Left kidney (tissue), 1 donor: ENCODE measurements at regions not wholly inside any gene's neighbourhood (a gene's known extent, or its start where the extent isn't known, plus 50 kb on each side); places are given as distances from the start of the nearest gene placed in this dataset.

ENCODE experiments used
- DNase-seq: peaks from one replicate; pipeline ENCODE4 v3.0.0-alpha.2; 2013

GRCh38 chr15:26376243-26376642 lies 396.6 kb downstream of the GABRB3 start:
- no peak for DNase-seq

- DNase-seq: no peak
Measured at GRCh38 chr15:26374806-26375205, 398.1 kb downstream of the GABRB3 start.

- DNase-seq: no peak
Measured at GRCh38 chr15:26372706-26373105, 400.2 kb downstream of the GABRB3 start.

- DNase-seq: no peak
Measured at GRCh38 chr15:26365077-26365476, 407.8 kb downstream of the GABRB3 start.

DNA sequence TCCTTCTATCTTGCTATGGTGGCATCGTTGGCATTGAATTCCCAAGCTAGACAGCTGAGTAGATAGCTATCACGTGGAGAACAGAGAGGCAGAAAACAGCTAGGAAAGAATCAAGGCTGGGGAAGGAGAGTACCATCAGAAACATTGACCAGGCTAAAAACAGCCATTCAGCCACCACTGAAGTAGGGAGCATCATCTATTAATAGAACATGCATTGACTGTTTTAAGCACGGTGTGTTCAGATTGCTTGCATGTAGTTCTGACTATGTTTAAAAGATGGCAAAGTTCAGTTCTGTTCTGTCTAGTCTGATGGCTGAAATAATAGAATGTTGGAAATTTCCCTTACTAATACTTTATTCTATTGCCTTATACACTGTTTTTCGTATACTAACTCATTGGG lies 413.0 kb downstream of the GABRB3 start:
- DNase-seq: no peak

DNA sequence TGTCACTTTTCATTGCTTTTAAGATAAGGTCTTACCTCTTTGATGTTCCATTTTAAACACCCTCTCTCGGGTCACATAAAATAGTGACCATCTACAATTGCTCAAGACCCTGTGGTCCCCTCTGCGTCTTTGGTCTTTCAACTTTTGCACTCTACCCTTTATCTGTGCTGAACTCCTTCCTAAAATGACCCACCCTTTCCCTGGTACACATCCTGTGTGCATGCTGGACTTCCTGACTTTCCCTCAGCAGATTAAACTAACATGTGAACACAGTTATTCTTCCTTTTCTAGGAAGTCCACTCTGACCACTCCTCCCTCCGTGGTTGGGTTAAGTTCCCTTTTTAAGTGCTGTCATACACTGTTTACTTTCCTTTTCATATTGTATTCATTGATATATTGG lies 414.2 kb downstream of the GABRB3 start:
- DNase-seq: no peak

DNA sequence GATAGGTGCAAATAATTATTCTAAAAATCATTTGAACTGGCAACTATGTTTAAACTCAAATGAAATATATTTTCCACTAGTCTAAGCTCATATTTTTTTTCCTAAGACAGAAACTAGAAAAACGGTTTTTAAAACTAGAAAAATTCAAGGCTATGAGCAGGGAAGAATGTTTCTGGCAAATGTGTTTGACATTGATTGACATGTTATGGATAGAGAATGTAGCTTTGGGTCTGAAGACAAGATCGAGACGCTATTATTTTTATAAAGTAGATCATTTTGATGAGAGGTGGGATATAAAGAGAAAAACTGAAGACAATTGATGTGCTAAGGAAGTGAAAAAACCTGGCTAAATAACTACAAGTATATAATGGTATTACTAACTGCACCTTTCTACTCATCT lies 415.2 kb downstream of the GABRB3 start:
- no peak for DNase-seq

DNA sequence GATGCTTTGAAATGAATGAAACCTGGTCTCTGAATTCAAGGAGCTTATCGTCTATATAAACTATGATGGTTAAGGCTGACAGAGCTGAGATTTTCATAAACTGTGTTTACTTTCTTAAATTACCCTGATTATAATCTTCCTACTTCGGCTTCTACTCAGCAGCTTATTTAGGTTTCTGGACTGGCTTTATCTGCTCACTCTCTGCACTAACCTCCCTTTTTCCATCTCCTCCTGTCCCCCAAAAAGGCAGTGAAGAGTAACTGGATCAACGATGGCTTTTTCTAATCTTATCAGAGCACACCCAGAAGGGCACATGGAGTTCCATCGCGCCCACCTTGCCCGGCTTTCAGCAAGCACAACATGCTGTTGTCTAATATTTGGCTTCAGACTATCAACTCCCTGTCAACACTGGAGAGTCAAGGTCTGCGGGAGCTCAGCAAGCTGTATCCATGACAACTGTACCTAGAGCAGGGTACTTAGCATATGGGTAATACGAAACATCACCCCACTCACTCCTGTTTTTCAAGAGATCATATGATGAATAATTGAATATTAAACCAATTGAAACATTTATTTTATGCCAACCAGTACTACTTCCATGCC lies 417.3 kb downstream of the GABRB3 start:
- DNase-seq: no peak

GRCh38 chr15:26352909-26353308 lies 420.0 kb downstream of the GABRB3 start:
- DNase-seq: no peak

GRCh38 chr15:26352406-26352805 lies 420.5 kb downstream of the GABRB3 start:
- DNase-seq: no peak

GRCh38 chr15:26325495-26325894 lies 447.4 kb downstream of the GABRB3 start:
- no peak for DNase-seq

DNA sequence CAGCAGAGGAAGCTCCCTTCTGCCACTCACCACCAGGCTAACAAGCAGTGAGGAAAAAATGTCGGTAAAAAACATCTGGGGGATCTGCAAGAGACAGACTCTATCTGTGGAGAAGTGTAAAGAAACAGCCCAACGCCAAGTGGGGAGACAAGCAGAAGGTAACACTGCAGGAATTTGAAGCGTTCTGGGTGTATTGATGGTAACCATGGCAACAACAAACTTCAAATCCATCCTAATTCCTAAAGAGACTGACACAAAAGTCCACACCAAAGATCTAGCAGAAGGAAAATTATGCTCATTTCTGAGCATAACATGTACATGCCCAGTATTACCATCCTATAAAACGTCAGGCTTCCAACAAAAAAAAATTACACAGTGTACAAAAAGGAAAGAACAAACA lies 449.3 kb downstream of the GABRB3 start:
- no peak for DNase-seq

DNA sequence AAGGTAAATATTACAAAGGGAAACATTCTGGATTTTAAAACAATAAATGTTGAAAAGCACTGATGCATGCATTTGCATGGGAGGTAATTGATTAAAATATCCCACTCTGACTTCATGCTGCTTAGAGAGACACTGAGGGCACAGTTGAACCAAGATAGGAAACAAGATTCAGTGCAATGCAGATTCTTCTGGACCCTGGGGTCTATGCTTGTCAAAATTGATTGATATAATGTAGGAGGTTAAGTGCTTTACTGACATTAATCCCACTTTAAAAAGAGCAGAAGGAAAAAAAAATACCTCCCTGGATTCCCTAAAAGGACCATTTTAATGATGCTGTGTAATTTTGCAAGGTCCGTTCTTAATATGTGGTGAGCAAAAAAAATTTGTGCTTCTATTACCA lies 454.2 kb downstream of the GABRB3 start:
- DNase-seq: no peak

DNA sequence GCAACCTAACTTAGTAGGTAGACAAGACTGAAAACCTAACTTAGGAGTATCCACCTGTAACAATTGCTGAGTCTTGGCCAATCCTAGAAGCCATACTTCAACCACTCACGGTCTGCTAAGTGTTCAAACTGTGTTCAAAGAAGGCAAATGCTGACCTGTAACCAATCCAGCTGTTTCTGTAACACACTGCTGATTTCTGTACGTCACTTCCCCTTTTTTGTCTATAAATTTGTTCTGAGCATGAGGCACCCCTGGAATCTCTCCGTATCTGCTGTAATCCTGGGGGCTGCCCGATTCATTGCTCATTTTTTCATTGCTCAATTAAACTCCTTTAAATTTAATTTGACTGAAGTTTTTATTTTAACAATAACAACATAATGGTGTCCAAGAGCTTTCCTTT lies 451.4 kb upstream of the ATP10A start:
- DNase-seq: no peak

DNA sequence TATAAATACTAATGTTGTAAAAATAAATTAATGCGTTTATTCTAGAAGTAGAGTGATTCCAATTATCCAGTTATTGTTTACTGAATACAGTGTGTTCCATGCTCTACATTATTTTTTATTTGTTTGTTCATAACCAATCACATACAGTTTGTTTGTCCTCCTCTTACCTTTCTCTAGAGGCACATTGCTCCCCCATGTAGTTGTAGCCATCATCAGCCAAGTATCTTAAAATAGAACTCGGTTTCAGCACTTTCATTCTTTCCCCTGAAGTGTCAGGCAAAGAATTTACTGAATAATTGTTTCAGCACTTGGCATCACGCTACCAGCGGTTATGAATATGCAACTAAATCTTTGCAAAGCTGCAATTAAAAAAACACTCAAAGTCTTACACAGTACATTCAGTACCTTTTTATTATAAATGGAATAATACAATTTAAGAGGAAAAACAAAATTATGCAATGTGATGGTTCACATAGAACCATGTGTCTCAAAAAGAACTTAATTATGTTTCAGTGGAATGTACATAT lies 448.6 kb upstream of the ATP10A start:
- DNase-seq: no peak

DNA sequence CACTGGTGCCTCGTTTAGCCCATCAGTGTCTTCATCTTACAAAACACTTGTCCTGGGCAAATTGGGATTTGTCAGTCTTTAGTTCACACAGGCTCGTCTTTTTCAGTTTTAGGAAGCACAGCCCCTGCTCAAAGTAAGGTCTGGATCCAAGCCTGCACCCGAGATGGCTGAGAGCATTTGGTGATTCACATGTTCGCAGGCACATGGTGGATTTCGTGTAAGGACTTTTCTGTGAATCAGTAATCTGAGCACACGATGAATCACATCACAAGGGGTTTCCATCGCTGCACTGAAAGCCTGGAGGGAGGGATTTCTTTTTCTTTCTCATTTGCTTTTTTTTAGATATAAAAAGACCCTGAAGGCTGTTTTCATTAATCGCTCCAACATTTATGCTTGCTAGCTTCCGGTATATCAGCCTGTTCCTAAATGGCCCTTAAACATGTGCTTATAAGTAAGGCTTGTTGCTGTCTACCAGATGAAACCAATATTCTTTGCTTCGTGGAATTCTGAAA lies 435.6 kb upstream of the ATP10A start:
- no peak for DNase-seq

DNA sequence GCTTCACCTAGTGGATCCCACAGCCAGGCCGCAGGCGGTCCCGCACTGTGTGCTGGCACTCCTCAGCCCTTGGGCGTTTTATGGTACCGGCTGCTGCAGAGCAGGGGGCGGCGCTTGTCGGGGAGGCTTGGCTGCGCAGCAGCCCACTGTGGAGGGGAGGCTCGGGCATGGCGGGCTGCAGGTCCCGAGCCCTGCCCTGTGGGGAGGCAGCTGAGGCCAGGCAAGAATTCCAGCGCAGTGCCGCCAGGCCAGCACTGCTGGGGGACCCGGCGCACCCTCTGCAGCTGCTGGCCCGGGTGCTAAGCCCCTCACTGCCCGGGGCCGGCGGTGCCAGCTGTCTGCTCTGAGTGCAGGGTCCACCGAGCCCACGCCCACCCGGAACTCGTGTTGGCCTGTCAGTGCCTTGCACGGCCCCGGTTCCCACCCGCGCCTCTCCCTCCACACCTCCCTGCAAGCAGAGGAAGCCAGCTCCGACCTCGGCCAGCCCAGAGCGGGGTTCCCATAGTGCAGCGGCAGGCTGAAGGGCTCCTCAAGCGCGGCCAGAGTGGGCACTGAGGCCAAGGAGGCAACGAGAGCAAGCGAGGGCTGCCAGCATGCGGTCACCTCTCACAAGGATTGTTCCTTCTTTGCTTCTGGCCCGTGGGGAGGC lies 435.0 kb upstream of the ATP10A start:
- DNase-seq: no peak

GRCh38 chr15:26295336-26296085 lies 432.4 kb upstream of the ATP10A start:
- peak; percentile 24 for DNase-seq

GRCh38 chr15:26294059-26294689 lies 431.0 kb upstream of the ATP10A start:
- peak; percentile 10 for DNase-seq

- no peak for DNase-seq
Measured at GRCh38 chr15:26287381-26287780, 424.3 kb upstream of the ATP10A start.

DNA sequence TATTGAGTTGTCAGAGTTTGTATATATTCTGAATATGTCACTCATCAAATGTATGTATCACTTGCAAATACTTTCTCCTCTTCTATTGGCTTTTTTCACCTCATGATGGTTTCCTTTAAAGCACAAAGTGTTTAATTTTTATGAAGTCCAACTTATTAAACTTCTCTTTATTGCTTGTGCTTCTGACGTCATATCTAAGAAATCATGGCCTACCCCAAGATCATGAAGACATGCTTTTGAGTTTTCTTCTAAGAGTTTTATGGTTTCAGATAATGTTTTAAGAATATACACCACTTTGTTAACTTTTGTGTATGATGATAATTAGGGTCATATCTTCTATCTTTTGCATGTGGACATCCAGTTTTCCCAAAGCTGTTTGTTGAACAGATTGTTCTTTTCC lies 417.2 kb upstream of the ATP10A start:
- DNase-seq: no peak

- no peak for DNase-seq
Measured at GRCh38 chr15:26261966-26262365, 398.8 kb upstream of the ATP10A start.

DNA sequence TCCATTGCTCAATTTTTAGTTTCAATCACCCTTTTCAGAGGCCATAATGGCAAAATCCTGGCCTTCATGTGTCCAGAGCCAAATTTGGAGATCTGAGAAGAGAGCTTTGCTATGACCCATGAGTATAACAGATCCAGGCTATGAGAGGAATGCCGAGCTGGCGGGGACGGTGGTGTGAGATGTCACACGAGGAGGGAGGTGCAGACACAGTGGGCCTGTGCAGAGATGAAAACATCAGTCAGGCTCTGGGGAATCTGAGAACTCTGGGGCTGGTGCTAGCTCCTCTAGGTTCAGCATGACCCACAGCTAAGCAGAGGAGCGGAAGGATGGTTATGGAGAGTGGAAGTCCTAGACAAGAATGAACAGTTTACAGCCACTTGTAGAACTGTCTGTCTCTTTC lies 398.3 kb upstream of the ATP10A start:
- peak; percentile 1 for DNase-seq
